ENCODE measurements at regions not wholly inside any gene's neighbourhood (a gene's known extent, or its start where the extent isn't known, plus 50 kb on each side); places are given as distances from the start of the nearest gene placed in this dataset.
"Not testable (repeated sequence)": the region's sequence is repeated elsewhere in the genome, so short reads cannot be mapped to it uniquely, and the experiment has no call there.

GRCh38 chr2:52510432-52510831, 1257.2 kb upstream of the CHAC2 start:
- H3K27me3 ChIP-seq (ENCODE audit: control insufficient read depth, insufficient read depth, low read length): no peaks in the 10 kb centered on the region
- H3K4me1 ChIP-seq (ENCODE audit: control insufficient read depth, low read depth, low read length): no peaks in the 10 kb centered on the region
- no peaks in the 10 kb centered on the region for H3K9me3 ChIP-seq (ENCODE audit: control insufficient read depth, low read depth, low read length)
- no peaks in the 10 kb centered on the region for H3K36me3 ChIP-seq (ENCODE audit: control insufficient read depth, low read depth, low read length)
- no peak overlapping the region for H3K4me3 ChIP-seq (ENCODE audit: low read length)
- no peak overlapping the region for H3K9ac ChIP-seq (ENCODE audit: low read length)
- no peak overlapping the region for H3K27ac ChIP-seq (ENCODE audit: low read length)

- Histone ChIP-seq H3K27ac (ENCODE audit: low read length) (no peak overlapping the region), H3K36me3 (ENCODE audit: control insufficient read depth, low read depth, low read length) (no peaks in the 10 kb centered on the region), H3K4me3 (ENCODE audit: low read length) (no peak overlapping the region), H3K27me3 (ENCODE audit: control insufficient read depth, insufficient read depth, low read length) (no peaks in the 10 kb centered on the region), H3K9me3 (ENCODE audit: control insufficient read depth, low read depth, low read length) (peaks cover 5% of the 10 kb centered on the region), H3K4me1 (ENCODE audit: control insufficient read depth, low read depth, low read length) (no peaks in the 10 kb centered on the region), H3K9ac (ENCODE audit: low read length) (no peak overlapping the region)
Observed at GRCh38 chr2:52502476-52502860, 1265.1 kb upstream of the CHAC2 start.

- H3K36me3 ChIP-seq (ENCODE audit: control insufficient read depth, low read depth, low read length): no peaks in the 10 kb centered on the region
- H3K27ac ChIP-seq (ENCODE audit: low read length): no peak overlapping the region
- H3K27me3 ChIP-seq (ENCODE audit: control insufficient read depth, insufficient read depth, low read length): no peaks in the 10 kb centered on the region
- peaks cover 11% of the 10 kb centered on the region for H3K9me3 ChIP-seq (ENCODE audit: control insufficient read depth, low read depth, low read length)
- no peak overlapping the region for H3K4me3 ChIP-seq (ENCODE audit: low read length)
- H3K9ac ChIP-seq (ENCODE audit: low read length): no peak overlapping the region
- H3K4me1 ChIP-seq (ENCODE audit: control insufficient read depth, low read depth, low read length): no peaks in the 10 kb centered on the region
Observed at GRCh38 chr2:52501715-52502475, 1265.7 kb upstream of the CHAC2 start.

- H3K27ac ChIP-seq (ENCODE audit: low read length): no peak overlapping the region
- no peak overlapping the region for H3K4me3 ChIP-seq (ENCODE audit: low read length)
- no peaks in the 10 kb centered on the region for H3K27me3 ChIP-seq (ENCODE audit: control insufficient read depth, insufficient read depth, low read length)
- no peaks in the 10 kb centered on the region for H3K4me1 ChIP-seq (ENCODE audit: control insufficient read depth, low read depth, low read length)
- H3K9me3 ChIP-seq (ENCODE audit: control insufficient read depth, low read depth, low read length): peaks cover 11% of the 10 kb centered on the region
- H3K9ac ChIP-seq (ENCODE audit: low read length): no peak overlapping the region
- H3K36me3 ChIP-seq (ENCODE audit: control insufficient read depth, low read depth, low read length): no peaks in the 10 kb centered on the region
Observed at GRCh38 chr2:52500561-52500960, 1267.0 kb upstream of the CHAC2 start.

- Histone ChIP-seq H3K4me1 (ENCODE audit: control insufficient read depth, low read depth, low read length) (no peaks in the 10 kb centered on the region), H3K9me3 (ENCODE audit: control insufficient read depth, low read depth, low read length) (peaks cover 11% of the 10 kb centered on the region), H3K36me3 (ENCODE audit: control insufficient read depth, low read depth, low read length) (no peaks in the 10 kb centered on the region), H3K9ac (ENCODE audit: low read length) (no peak overlapping the region), H3K4me3 (ENCODE audit: low read length) (no peak overlapping the region), H3K27ac (ENCODE audit: low read length) (no peak overlapping the region), H3K27me3 (ENCODE audit: control insufficient read depth, insufficient read depth, low read length) (no peaks in the 10 kb centered on the region)
Observed at GRCh38 chr2:52498077-52498750, 1269.4 kb upstream of the CHAC2 start.

GRCh38 chr2:52495816-52496215, 1271.8 kb upstream of the CHAC2 start:
- H3K4me3 ChIP-seq (ENCODE audit: low read length): no peak overlapping the region
- H3K9ac ChIP-seq (ENCODE audit: low read length): no peak overlapping the region
- no peak overlapping the region for H3K27ac ChIP-seq (ENCODE audit: low read length)
- H3K9me3 ChIP-seq (ENCODE audit: control insufficient read depth, low read depth, low read length): peaks cover 11% of the 10 kb centered on the region
- H3K4me1 ChIP-seq (ENCODE audit: control insufficient read depth, low read depth, low read length): no peaks in the 10 kb centered on the region
- no peaks in the 10 kb centered on the region for H3K36me3 ChIP-seq (ENCODE audit: control insufficient read depth, low read depth, low read length)
- no peaks in the 10 kb centered on the region for H3K27me3 ChIP-seq (ENCODE audit: control insufficient read depth, insufficient read depth, low read length)

GRCh38 chr2:52477166-52477565, 1290.4 kb upstream of the CHAC2 start:
- no peaks in the 10 kb centered on the region for H3K4me1 ChIP-seq (ENCODE audit: control insufficient read depth, low read depth, low read length)
- no peak overlapping the region for H3K27ac ChIP-seq (ENCODE audit: low read length)
- no peak overlapping the region for H3K4me3 ChIP-seq (ENCODE audit: low read length)
- no peaks in the 10 kb centered on the region for H3K9me3 ChIP-seq (ENCODE audit: control insufficient read depth, low read depth, low read length)
- H3K27me3 ChIP-seq (ENCODE audit: control insufficient read depth, insufficient read depth, low read length): no peaks in the 10 kb centered on the region
- no peaks in the 10 kb centered on the region for H3K36me3 ChIP-seq (ENCODE audit: control insufficient read depth, low read depth, low read length)
- H3K9ac ChIP-seq (ENCODE audit: low read length): no peak overlapping the region

GRCh38 chr2:52475590-52475989, 1292.0 kb upstream of the CHAC2 start:
- peaks cover 3% of the 10 kb centered on the region for H3K4me1 ChIP-seq (ENCODE audit: control insufficient read depth, low read depth, low read length)
- no peak overlapping the region for H3K9ac ChIP-seq (ENCODE audit: low read length)
- H3K27ac ChIP-seq (ENCODE audit: low read length): no peak overlapping the region
- H3K4me3 ChIP-seq (ENCODE audit: low read length): no peak overlapping the region
- H3K36me3 ChIP-seq (ENCODE audit: control insufficient read depth, low read depth, low read length): no peaks in the 10 kb centered on the region
- H3K9me3 ChIP-seq (ENCODE audit: control insufficient read depth, low read depth, low read length): no peaks in the 10 kb centered on the region
- H3K27me3 ChIP-seq (ENCODE audit: control insufficient read depth, insufficient read depth, low read length): no peaks in the 10 kb centered on the region

- Histone ChIP-seq H3K27ac (ENCODE audit: low read length) (no peak overlapping the region), H3K4me3 (ENCODE audit: low read length) (no peak overlapping the region), H3K9ac (ENCODE audit: low read length) (no peak overlapping the region), H3K36me3 (ENCODE audit: control insufficient read depth, low read depth, low read length) (no peaks in the 10 kb centered on the region), H3K27me3 (ENCODE audit: control insufficient read depth, insufficient read depth, low read length) (no peaks in the 10 kb centered on the region), H3K4me1 (ENCODE audit: control insufficient read depth, low read depth, low read length) (peaks cover 7% of the 10 kb centered on the region), H3K9me3 (ENCODE audit: control insufficient read depth, low read depth, low read length) (no peaks in the 10 kb centered on the region)
Observed at GRCh38 chr2:52474091-52474490, 1293.5 kb upstream of the CHAC2 start.

GRCh38 chr2:52473526-52473925, 1294.1 kb upstream of the CHAC2 start:
- Histone ChIP-seq H3K27me3 (ENCODE audit: control insufficient read depth, insufficient read depth, low read length) (no peaks in the 10 kb centered on the region), H3K9ac (ENCODE audit: low read length) (no peak overlapping the region), H3K4me3 (ENCODE audit: low read length) (no peak overlapping the region), H3K36me3 (ENCODE audit: control insufficient read depth, low read depth, low read length) (no peaks in the 10 kb centered on the region), H3K9me3 (ENCODE audit: control insufficient read depth, low read depth, low read length) (no peaks in the 10 kb centered on the region), H3K27ac (ENCODE audit: low read length) (no peak overlapping the region), H3K4me1 (ENCODE audit: control insufficient read depth, low read depth, low read length) (peaks cover 7% of the 10 kb centered on the region)

GRCh38 chr2:52470457-52470856, 1297.1 kb upstream of the CHAC2 start:
- not testable (repeated sequence) for H3K27ac ChIP-seq (ENCODE audit: low read length); H3K27me3 ChIP-seq (ENCODE audit: control insufficient read depth, insufficient read depth, low read length); H3K4me3 ChIP-seq (ENCODE audit: low read length); H3K36me3 ChIP-seq (ENCODE audit: control insufficient read depth, low read depth, low read length); H3K9me3 ChIP-seq (ENCODE audit: control insufficient read depth, low read depth, low read length); H3K9ac ChIP-seq (ENCODE audit: low read length)
- peaks cover 13% of the 10 kb centered on the region for H3K4me1 ChIP-seq (ENCODE audit: control insufficient read depth, low read depth, low read length)

- Histone ChIP-seq H3K27ac (ENCODE audit: low read length) (no peak overlapping the region), H3K4me3 (ENCODE audit: low read length) (no peak overlapping the region), H3K36me3 (ENCODE audit: control insufficient read depth, low read depth, low read length) (no peaks in the 10 kb centered on the region), H3K4me1 (ENCODE audit: control insufficient read depth, low read depth, low read length) (peaks cover 13% of the 10 kb centered on the region), H3K9ac (ENCODE audit: low read length) (no peak overlapping the region), H3K9me3 (ENCODE audit: control insufficient read depth, low read depth, low read length) (no peaks in the 10 kb centered on the region), H3K27me3 (ENCODE audit: control insufficient read depth, insufficient read depth, low read length) (peaks cover 8% of the 10 kb centered on the region)
Observed at GRCh38 chr2:52467189-52467588, 1300.4 kb upstream of the CHAC2 start.
